Loucy (cell line): ENCODE measurements at regions not wholly inside any gene's neighbourhood (a gene's known extent, or its start where the extent isn't known, plus 50 kb on each side); places are given as distances from the start of the nearest gene placed in this dataset.

ENCODE experiments used
- H2AFZ ChIP-seq: fragments of 200-600 bp; sonication (generic); 2 replicates; pipeline ENCODE4 v1.6.0; 2016; ENCODE audit warnings: antibody characterized with exemption, mild to moderate bottlenecking, low read length, moderate library complexity
- H3F3A ChIP-seq: fragments of 200-600 bp; 2 replicates; pipeline ENCODE4 v1.6.0; 2016; ENCODE audit warnings: antibody characterized with exemption, low read depth, mild to moderate bottlenecking
- H3K27me3 ChIP-seq: fragments of 200-600 bp; sonication (generic); 2 replicates; pipeline ENCODE4 v1.6.1; 2014; ENCODE audit warnings: low read length, mild to moderate bottlenecking; ENCODE audit not compliant: insufficient read depth, poor library complexity, severe bottlenecking
- H3K36me3 ChIP-seq: fragments of 200-600 bp; sonication (generic); 2 replicates; pipeline ENCODE4 v1.6.1; 2016; ENCODE audit warnings: low read length; ENCODE audit not compliant: insufficient read depth
- H3K4me1 ChIP-seq: fragments of 200-600 bp; sonication (generic); 2 replicates; pipeline ENCODE4 v1.5.1; 2014; ENCODE audit warnings: low read length, mild to moderate bottlenecking; ENCODE audit not compliant: insufficient read depth, poor library complexity, severe bottlenecking
- H3K4me2 ChIP-seq: fragments of 200-600 bp; sonication (generic); 2 replicates; pipeline ENCODE4 v1.6.0; 2014; ENCODE audit warnings: antibody characterized with exemption, low read length, low read depth, mild to moderate bottlenecking; ENCODE audit not compliant: poor library complexity, severe bottlenecking
- H3K4me3 ChIP-seq: fragments of 200-600 bp; sonication (generic); 2 replicates; pipeline ENCODE4 v1.5.1; 2014; ENCODE audit warnings: low read length, mild to moderate bottlenecking, mixed read lengths; ENCODE audit not compliant: poor library complexity, severe bottlenecking
- H3K79me2 ChIP-seq: fragments of 200-600 bp; sonication (generic); 2 replicates; pipeline ENCODE4 v1.6.1; 2014; ENCODE audit warnings: low read length; ENCODE audit not compliant: insufficient read depth
- H3K9ac ChIP-seq: fragments of 200-600 bp; sonication (generic); 2 replicates; pipeline ENCODE4 v1.6.0; 2014; ENCODE audit warnings: mild to moderate bottlenecking, low read depth, low read length, moderate library complexity; ENCODE audit not compliant: poor library complexity, severe bottlenecking
- H3K9me2 ChIP-seq: fragments of 200-600 bp; sonication (generic); replicated peaks from 2 replicates; pipeline ENCODE4 v1.6.1; 2016; ENCODE audit warnings: low read depth, low read length, mixed read lengths
- H3K9me3 ChIP-seq: fragments of 200-600 bp; sonication (generic); 2 replicates; pipeline ENCODE4 v1.6.1; 2014; ENCODE audit warnings: mild to moderate bottlenecking, antibody characterized with exemption, low read length, low read depth; ENCODE audit not compliant: insufficient read depth
- H4K20me1 ChIP-seq: fragments of 200-600 bp; sonication (generic); 2 replicates; pipeline ENCODE4 v1.6.0; 2014; ENCODE audit warnings: antibody characterized with exemption, low read length, mild to moderate bottlenecking; ENCODE audit not compliant: insufficient read depth, poor library complexity, severe bottlenecking
- EZH2phosphoT487 ChIP-seq: fragments of 200-600 bp; IDR thresholded peaks from 2 replicates; pipeline ENCODE4 v1.6.1; 2018; ENCODE audit warnings: antibody characterized with exemption, mild to moderate bottlenecking, moderate library complexity, borderline replicate concordance
- TF ChIP-seq, protein P1 (sequence below): fragments of 200-600 bp; sonication (generic); conservative IDR thresholded peaks from 2 replicates; pipeline ENCODE4 v1.5.1; 2014; ENCODE audit warnings: mild to moderate bottlenecking, antibody characterized with exemption, low read length

DNA sequence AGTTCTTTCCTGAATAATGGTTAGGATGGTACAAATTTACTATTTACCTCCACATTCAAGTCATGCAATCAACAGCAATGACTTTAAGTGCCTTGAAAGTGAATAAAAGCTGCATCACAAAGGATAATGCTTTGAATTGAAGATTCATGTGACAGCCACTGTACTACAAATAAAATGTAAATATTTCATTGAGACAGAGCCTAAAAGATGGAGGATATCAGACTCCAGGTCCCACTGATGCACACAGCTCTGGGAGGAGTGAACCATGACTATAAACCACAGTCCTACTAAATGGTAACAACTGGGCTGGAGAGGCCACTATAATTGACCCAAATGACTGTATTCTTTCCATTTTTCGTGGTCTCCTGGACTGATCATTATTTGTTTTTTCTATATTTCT, 576.9 kb downstream of the ADCYAP1 start:
- H3K4me2 ChIP-seq: no peak overlapping the region
- no peaks in the 10 kb centered on the region for H4K20me1 ChIP-seq
- no peak overlapping the region for H3K9ac ChIP-seq
- no peaks in the 10 kb centered on the region for H3F3A ChIP-seq
- no peaks in the 10 kb centered on the region for H3K27me3 ChIP-seq
- H2AFZ ChIP-seq: no peak overlapping the region
- H3K4me1 ChIP-seq: no peaks in the 10 kb centered on the region
- TF ChIP-seq EZH2phosphoT487: no peak
- H3K79me2 ChIP-seq: no peaks in the 10 kb centered on the region
- H3K36me3 ChIP-seq: no peaks in the 10 kb centered on the region
- H3K4me3 ChIP-seq: no peak overlapping the region
- no peaks in the 10 kb centered on the region for H3K9me3 ChIP-seq
- H3K9me2 ChIP-seq: no peaks in the 10 kb centered on the region

DNA sequence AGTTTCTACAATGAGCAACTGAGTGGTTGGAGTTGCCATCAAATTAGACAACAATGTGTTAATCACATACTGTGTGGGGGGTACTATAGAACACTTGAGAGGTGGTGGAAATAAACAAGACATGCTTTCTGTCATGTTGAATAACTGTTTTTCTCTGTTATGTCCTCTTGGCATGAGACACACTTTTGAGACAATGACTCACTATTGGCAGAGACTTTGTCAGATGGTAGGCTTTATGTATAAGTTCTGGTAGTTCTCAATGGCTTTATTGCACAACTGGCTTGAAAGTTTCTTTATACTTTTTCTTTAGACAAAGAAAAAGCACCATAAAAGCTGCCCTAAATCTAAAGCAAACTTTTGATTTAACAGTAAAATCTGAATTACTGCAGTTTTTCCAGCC, 578.7 kb downstream of the ADCYAP1 start:
- Histone ChIP-seq H3K9me3 (no peaks in the 10 kb centered on the region), H3K9ac (no peak overlapping the region), H2AFZ (no peak overlapping the region), H3K4me1 (no peaks in the 10 kb centered on the region), H3K4me3 (no peak overlapping the region), H4K20me1 (no peaks in the 10 kb centered on the region), H3K9me2 (no peaks in the 10 kb centered on the region), H3K27me3 (no peaks in the 10 kb centered on the region), H3F3A (no peaks in the 10 kb centered on the region), H3K36me3 (no peaks in the 10 kb centered on the region), H3K79me2 (no peaks in the 10 kb centered on the region), H3K4me2 (no peak overlapping the region)
- no peak for TF ChIP-seq EZH2phosphoT487
- TF ChIP-seq, protein P1, sequence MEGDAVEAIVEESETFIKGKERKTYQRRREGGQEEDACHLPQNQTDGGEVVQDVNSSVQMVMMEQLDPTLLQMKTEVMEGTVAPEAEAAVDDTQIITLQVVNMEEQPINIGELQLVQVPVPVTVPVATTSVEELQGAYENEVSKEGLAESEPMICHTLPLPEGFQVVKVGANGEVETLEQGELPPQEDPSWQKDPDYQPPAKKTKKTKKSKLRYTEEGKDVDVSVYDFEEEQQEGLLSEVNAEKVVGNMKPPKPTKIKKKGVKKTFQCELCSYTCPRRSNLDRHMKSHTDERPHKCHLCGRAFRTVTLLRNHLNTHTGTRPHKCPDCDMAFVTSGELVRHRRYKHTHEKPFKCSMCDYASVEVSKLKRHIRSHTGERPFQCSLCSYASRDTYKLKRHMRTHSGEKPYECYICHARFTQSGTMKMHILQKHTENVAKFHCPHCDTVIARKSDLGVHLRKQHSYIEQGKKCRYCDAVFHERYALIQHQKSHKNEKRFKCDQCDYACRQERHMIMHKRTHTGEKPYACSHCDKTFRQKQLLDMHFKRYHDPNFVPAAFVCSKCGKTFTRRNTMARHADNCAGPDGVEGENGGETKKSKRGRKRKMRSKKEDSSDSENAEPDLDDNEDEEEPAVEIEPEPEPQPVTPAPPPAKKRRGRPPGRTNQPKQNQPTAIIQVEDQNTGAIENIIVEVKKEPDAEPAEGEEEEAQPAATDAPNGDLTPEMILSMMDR: no peak

DNA sequence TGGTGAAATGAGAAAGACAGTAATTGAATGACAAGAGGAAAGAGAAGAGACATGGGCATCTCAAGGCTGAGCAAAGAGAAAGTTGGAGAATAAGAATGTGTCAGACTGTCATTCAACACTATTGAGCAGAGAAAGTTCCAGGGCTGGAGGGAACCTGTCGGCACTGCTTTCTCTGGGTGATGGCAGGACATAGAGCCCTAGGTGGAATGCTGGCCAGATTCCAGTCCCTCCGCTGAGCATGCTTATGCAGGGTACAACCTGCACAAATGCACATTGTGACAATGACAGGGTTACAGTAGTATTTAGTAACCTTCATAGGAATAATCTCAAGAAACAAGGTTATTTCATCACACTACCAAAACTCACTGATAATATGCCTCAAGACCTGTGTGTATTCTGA, 582.8 kb downstream of the ADCYAP1 start:
- H2AFZ ChIP-seq: no peak overlapping the region
- no peaks in the 10 kb centered on the region for H3K9me3 ChIP-seq
- TF ChIP-seq, protein P1: no peak
- H3K4me1 ChIP-seq: no peaks in the 10 kb centered on the region
- H3K4me2 ChIP-seq: no peak overlapping the region
- no peaks in the 10 kb centered on the region for H3K79me2 ChIP-seq
- H3K4me3 ChIP-seq: no peak overlapping the region
- H3K36me3 ChIP-seq: no peaks in the 10 kb centered on the region
- no peak overlapping the region for H3K9ac ChIP-seq
- H3K27me3 ChIP-seq: no peaks in the 10 kb centered on the region
- H3K9me2 ChIP-seq: no peaks in the 10 kb centered on the region
- no peaks in the 10 kb centered on the region for H3F3A ChIP-seq
- no peaks in the 10 kb centered on the region for H4K20me1 ChIP-seq

DNA sequence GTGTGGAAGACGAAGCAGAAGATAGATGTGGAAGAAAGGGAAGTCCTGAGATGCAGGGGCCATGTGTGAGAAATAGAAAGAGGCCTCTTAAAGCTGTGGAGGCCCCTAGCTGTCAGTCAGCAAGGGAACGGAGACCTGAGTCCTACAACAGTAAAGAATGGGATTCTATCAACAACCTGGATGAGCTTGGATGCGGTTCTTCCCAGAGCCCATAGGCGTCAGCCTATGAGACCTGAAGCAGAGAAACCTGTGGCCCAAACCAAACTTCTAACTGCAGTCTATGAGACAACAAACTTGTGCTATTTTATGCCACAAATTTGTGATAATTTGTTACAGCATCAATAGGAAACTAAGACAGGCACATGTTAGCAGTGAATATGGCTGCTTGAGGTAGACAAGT, 583.7 kb downstream of the ADCYAP1 start:
- no peaks in the 10 kb centered on the region for H3K9me2 ChIP-seq
- no peaks in the 10 kb centered on the region for H4K20me1 ChIP-seq
- TF ChIP-seq, protein P1: no peak
- no peaks in the 10 kb centered on the region for H3F3A ChIP-seq
- no peaks in the 10 kb centered on the region for H3K79me2 ChIP-seq
- no peak overlapping the region for H3K4me2 ChIP-seq
- no peaks in the 10 kb centered on the region for H3K9me3 ChIP-seq
- H3K9ac ChIP-seq: no peak overlapping the region
- H3K4me1 ChIP-seq: no peaks in the 10 kb centered on the region
- H3K27me3 ChIP-seq: no peaks in the 10 kb centered on the region
- H3K4me3 ChIP-seq: no peak overlapping the region
- no peaks in the 10 kb centered on the region for H3K36me3 ChIP-seq
- H2AFZ ChIP-seq: no peak overlapping the region
